Stimulated activated naive CD8-positive, alpha-beta T cell treated with anti-CD3 and anti-CD28 coated beads, Interleukin-15, Interleukin-2, amounts not matched to agents 100 U/mL and 50 U/mL, for 24 hours (primary cell): ENCODE measurements at regions not wholly inside any gene's neighbourhood (a gene's known extent, or its start where the extent isn't known, plus 50 kb on each side); places are given as distances from the start of the nearest gene placed in this dataset.
"Not testable (repeated sequence)": the region's sequence is repeated elsewhere in the genome, so short reads cannot be mapped to it uniquely, and the experiment has no call there.

Source experiments
- ATAC-seq: fragments of 150-1000 bp; cut with Tn5 transposase; one replicate; pipeline ENCODE4 v1.10.0; 2021
- DNase-seq: peaks from one replicate; pipeline ENCODE4 v3.0.0; 2021

- ATAC-seq (no peak), DNase-seq (no peak)
Measured at GRCh38 chr6:19892260-19892659, 55.1 kb downstream of the ID4 start.

GRCh38 chr6:19895866-19896692 is 58.9 kb downstream of the ID4 start:
- ATAC-seq, result no peak
- DNase-seq, result no peak

- DNase-seq, result no peak
- ATAC-seq, result no peak
Measured at GRCh38 chr6:19896693-19897010, 59.5 kb downstream of the ID4 start.

- DNase-seq, result no peak
- no peak for ATAC-seq
Measured at GRCh38 chr6:19898141-19898740, 61.1 kb downstream of the ID4 start.

- ATAC-seq (no peak), DNase-seq (no peak)
Measured at GRCh38 chr6:19902201-19902600, 65.0 kb downstream of the ID4 start.

GRCh38 chr6:19904408-19904807 is 67.2 kb downstream of the ID4 start:
- ATAC-seq, DNase-seq: not testable (repeated sequence)

GRCh38 chr6:19905584-19905983 is 68.4 kb downstream of the ID4 start:
- DNase-seq, result no peak

GRCh38 chr6:19906171-19906570 is 69.0 kb downstream of the ID4 start:
- DNase-seq, result no peak
- ATAC-seq, result no peak

More at GRCh38 chr6:19905584-19905983, 68.4 kb downstream of the ID4 start:
- no peak for ATAC-seq

- DNase-seq (no peak), ATAC-seq (no peak)
Measured at GRCh38 chr6:19911223-19911622, 74.1 kb downstream of the ID4 start.

GRCh38 chr6:19918436-19918835 is 81.3 kb downstream of the ID4 start:
- no peak for ATAC-seq
- no peak for DNase-seq

GRCh38 chr6:19921786-19922185 is 84.6 kb downstream of the ID4 start:
- no peak for DNase-seq
- ATAC-seq, result no peak

- ATAC-seq, result no peak
- no peak for DNase-seq
Measured at GRCh38 chr6:19925533-19925932, 88.4 kb downstream of the ID4 start.

GRCh38 chr6:19928461-19928860 is 91.3 kb downstream of the ID4 start:
- no peak for DNase-seq
- ATAC-seq, result no peak

- ATAC-seq (no peak), DNase-seq (no peak)
Measured at GRCh38 chr6:19929312-19929711, 92.1 kb downstream of the ID4 start.

GRCh38 chr6:19934996-19935591 is 97.9 kb downstream of the ID4 start:
- no peak for ATAC-seq

GRCh38 chr6:19939321-19939720 is 102.2 kb downstream of the ID4 start:
- DNase-seq, ATAC-seq: not testable (repeated sequence)

More at GRCh38 chr6:19934996-19935591, 97.9 kb downstream of the ID4 start:
- no peak for DNase-seq

GRCh38 chr6:19939926-19940325 is 102.8 kb downstream of the ID4 start:
- ATAC-seq, result not testable (repeated sequence)

GRCh38 chr6:19943042-19943441 is 105.9 kb downstream of the ID4 start:
- DNase-seq, result no peak
- ATAC-seq, result no peak

More at GRCh38 chr6:19939926-19940325, 102.8 kb downstream of the ID4 start:
- not testable (repeated sequence) for DNase-seq

- ATAC-seq (no peak), DNase-seq (no peak)
Measured at GRCh38 chr6:19945843-19946358, 108.7 kb downstream of the ID4 start.

- ATAC-seq, result no peak
Measured at GRCh38 chr6:19949155-19949554, 112.0 kb downstream of the ID4 start.

GRCh38 chr6:19964115-19964514 is 126.9 kb downstream of the ID4 start:
- ATAC-seq (no peak), DNase-seq (no peak)

More at GRCh38 chr6:19949155-19949554, 112.0 kb downstream of the ID4 start:
- DNase-seq, result no peak

- DNase-seq (no peak), ATAC-seq (no peak)
Measured at GRCh38 chr6:19968201-19968600, 131.0 kb downstream of the ID4 start.

- DNase-seq (no peak), ATAC-seq (no peak)
Measured at GRCh38 chr6:19972221-19972620, 135.1 kb downstream of the ID4 start.
